ENCODE measurements at regions not wholly inside any gene's neighbourhood (a gene's known extent, or its start where the extent isn't known, plus 50 kb on each side); places are given as distances from the start of the nearest gene placed in this dataset.

- no peaks in the 10 kb centered on the region for H3K4me1 ChIP-seq (ENCODE audit: control insufficient read depth, insufficient read depth, low read length)
- no peaks in the 10 kb centered on the region for H3K4me1 Mint-ChIP-seq
- H3K27me3 Mint-ChIP-seq (ENCODE audit: low read depth in 2 of 2) = peaks cover 7 to 8% of the 10 kb centered on the region in 2 donors
- no peak overlapping the region for H3K27ac ChIP-seq (ENCODE audit: low read length)
- TF ChIP-seq CTCF (IDR thresholded peaks at IDR 0.05) = no peak
- H3K36me3 ChIP-seq (ENCODE audit: control insufficient read depth, insufficient read depth, low read length) = no peaks in the 10 kb centered on the region
- DNase-seq (no peak), ATAC-seq (no peak)
- no peak overlapping the region for H3K27ac Mint-ChIP-seq
- H3K4me3 Mint-ChIP-seq = no peak overlapping the region
- intact Hi-C loops (cut with micrococcal nuclease) = no loop called here
- H3K27me3 ChIP-seq (ENCODE audit: control insufficient read depth, insufficient read depth, low read length) = no peaks in the 10 kb centered on the region
- no peak overlapping the region for H3K4me3 ChIP-seq (ENCODE audit: low read length)
- no peaks in the 10 kb centered on the region for H3K9me3 ChIP-seq (ENCODE audit: control insufficient read depth, insufficient read depth, low read length)
- H3K36me3 Mint-ChIP-seq = no peaks in the 10 kb centered on the region
- WGBS (ENCODE audit: insufficient coverage) = 49% methylated on average over 3 of the region's 3 CpGs
- H3K9me3 Mint-ChIP-seq = no peaks in the 10 kb centered on the region
Observed at GRCh38 chr3:72604328-72604727, 243.9 kb downstream of the SHQ1 start.

- no peak overlapping the region for H3K27ac ChIP-seq (ENCODE audit: low read length)
- no peaks in the 10 kb centered on the region for H3K36me3 ChIP-seq (ENCODE audit: control insufficient read depth, insufficient read depth, low read length)
- no peak for TF ChIP-seq CTCF (IDR thresholded peaks at IDR 0.05)
- no peak overlapping the region for H3K4me3 ChIP-seq (ENCODE audit: low read length)
- Mint-ChIP-seq H3K4me3 (no peak overlapping the region), H3K4me1 (no peaks in the 10 kb centered on the region), H3K27me3 (ENCODE audit: low read depth in 2 of 2) (peaks cover 7 to 14% of the 10 kb centered on the region in 2 donors), H3K9me3 (no peaks in the 10 kb centered on the region), H3K36me3 (no peaks in the 10 kb centered on the region), H3K27ac (no peak overlapping the region)
- 80% methylated on average over 4 of the region's 4 CpGs for WGBS (ENCODE audit: insufficient coverage)
- intact Hi-C loops (cut with micrococcal nuclease) = no loop called here
- H3K27me3 ChIP-seq (ENCODE audit: control insufficient read depth, insufficient read depth, low read length) = no peaks in the 10 kb centered on the region
- ATAC-seq = no peak
- H3K9me3 ChIP-seq (ENCODE audit: control insufficient read depth, insufficient read depth, low read length) = no peaks in the 10 kb centered on the region
- no peak for DNase-seq
- H3K4me1 ChIP-seq (ENCODE audit: control insufficient read depth, insufficient read depth, low read length) = no peaks in the 10 kb centered on the region
Observed at GRCh38 chr3:72601983-72602750, 246.1 kb downstream of the SHQ1 start.

GRCh38 chr3:72601060-72601459, 247.2 kb downstream of the SHQ1 start:
- TF ChIP-seq CTCF (IDR thresholded peaks at IDR 0.05) = no peak
- Mint-ChIP-seq H3K9me3 (no peaks in the 10 kb centered on the region), H3K4me1 (no peaks in the 10 kb centered on the region), H3K27ac (no peak overlapping the region), H3K27me3 (ENCODE audit: low read depth in 2 of 2) (peaks cover 7 to 16% of the 10 kb centered on the region in 2 donors), H3K36me3 (no peaks in the 10 kb centered on the region), H3K4me3 (no peak overlapping the region)
- H3K9me3 ChIP-seq (ENCODE audit: control insufficient read depth, insufficient read depth, low read length) = no peaks in the 10 kb centered on the region
- H3K4me3 ChIP-seq (ENCODE audit: low read length) = no peak overlapping the region
- H3K27ac ChIP-seq (ENCODE audit: low read length) = no peak overlapping the region
- H3K36me3 ChIP-seq (ENCODE audit: control insufficient read depth, insufficient read depth, low read length) = no peaks in the 10 kb centered on the region
- ATAC-seq (no peak), DNase-seq (no peak)
- intact Hi-C loops (cut with micrococcal nuclease) = no loop called here
- H3K27me3 ChIP-seq (ENCODE audit: control insufficient read depth, insufficient read depth, low read length) = no peaks in the 10 kb centered on the region
- WGBS (ENCODE audit: insufficient coverage) = 92% methylated on average over 5 of the region's 5 CpGs
- H3K4me1 ChIP-seq (ENCODE audit: control insufficient read depth, insufficient read depth, low read length) = no peaks in the 10 kb centered on the region

GRCh38 chr3:72597756-72598195, 250.5 kb downstream of the SHQ1 start:
- Histone ChIP-seq H3K4me1 (ENCODE audit: control insufficient read depth, insufficient read depth, low read length) (no peaks in the 10 kb centered on the region), H3K27me3 (ENCODE audit: control insufficient read depth, insufficient read depth, low read length) (no peaks in the 10 kb centered on the region), H3K36me3 (ENCODE audit: control insufficient read depth, insufficient read depth, low read length) (no peaks in the 10 kb centered on the region), H3K27ac (ENCODE audit: low read length) (no peak overlapping the region), H3K4me3 (ENCODE audit: low read length) (no peak overlapping the region), H3K9me3 (ENCODE audit: control insufficient read depth, insufficient read depth, low read length) (no peaks in the 10 kb centered on the region)
- peaks cover 0 to 11% of the 10 kb centered on the region in 2 donors for H3K27me3 Mint-ChIP-seq (ENCODE audit: low read depth in 2 of 2)
- TF ChIP-seq CTCF (IDR thresholded peaks at IDR 0.05) = no peak
- DNase-seq = no peak
- intact Hi-C loops (cut with micrococcal nuclease) = no loop called here
- no peaks in the 10 kb centered on the region for H3K4me1 Mint-ChIP-seq
- H3K9me3 Mint-ChIP-seq = no peaks in the 10 kb centered on the region
- no peak overlapping the region for H3K4me3 Mint-ChIP-seq
- 88% methylated on average over 1 of the region's 5 CpGs for WGBS (ENCODE audit: insufficient coverage)
- H3K27ac Mint-ChIP-seq = no peak overlapping the region
- H3K36me3 Mint-ChIP-seq = no peaks in the 10 kb centered on the region
- ATAC-seq = no peak
